ENCODE measurements at regions not wholly inside any gene's neighbourhood (a gene's known extent, or its start where the extent isn't known, plus 50 kb on each side); places are given as distances from the start of the nearest gene placed in this dataset.

- DNase-seq (ENCODE audit: low read depth) = no peak
Observed at GRCh38 chr13:74669149-74669548, 534.9 kb upstream of the KLF12 start.

GRCh38 chr13:74667656-74668203, 533.5 kb upstream of the KLF12 start:
- no peak for DNase-seq (ENCODE audit: low read depth)

DNA sequence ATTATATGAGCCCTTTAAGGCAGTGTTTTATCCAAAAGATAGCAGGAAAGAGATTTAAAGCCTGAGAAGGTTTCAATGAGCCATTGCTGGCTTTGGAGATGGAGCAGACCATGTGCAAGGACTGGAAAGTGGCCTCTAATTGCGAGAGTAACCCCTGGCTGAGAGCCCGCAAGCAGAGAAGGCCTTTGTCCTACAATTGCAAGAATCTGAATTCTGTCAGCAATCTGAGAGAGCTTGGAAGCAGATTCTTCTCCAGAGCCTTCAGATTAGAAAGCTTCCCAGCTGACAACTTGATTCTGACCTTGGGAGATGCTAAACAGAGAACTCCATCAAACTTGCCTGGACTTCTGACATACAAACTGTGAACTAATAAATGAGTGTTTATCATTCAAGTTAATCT, 528.7 kb upstream of the KLF12 start:
- DNase-seq (ENCODE audit: low read depth) = no peak

GRCh38 chr13:74661851-74662250, 527.6 kb upstream of the KLF12 start:
- DNase-seq (ENCODE audit: low read depth) = no peak

DNA sequence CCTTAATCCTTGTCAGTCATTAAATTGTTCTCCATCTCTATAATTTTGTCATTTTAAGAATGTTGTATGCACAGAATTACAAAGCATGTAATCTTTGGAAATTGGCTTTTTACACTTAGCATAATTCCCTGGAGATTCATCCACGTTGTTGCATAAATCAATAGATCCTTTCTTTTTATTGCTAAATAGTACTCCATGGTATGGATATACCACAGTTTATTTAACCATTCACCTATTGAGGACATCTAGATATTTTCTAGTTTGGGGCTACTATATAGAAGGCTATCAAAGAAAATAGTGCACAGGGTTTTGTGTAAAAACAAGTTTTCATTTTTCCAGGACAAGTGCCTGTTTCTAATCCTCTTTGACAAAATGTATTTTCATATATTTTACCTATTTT, 523.6 kb upstream of the KLF12 start:
- no peak for DNase-seq (ENCODE audit: low read depth)

DNA sequence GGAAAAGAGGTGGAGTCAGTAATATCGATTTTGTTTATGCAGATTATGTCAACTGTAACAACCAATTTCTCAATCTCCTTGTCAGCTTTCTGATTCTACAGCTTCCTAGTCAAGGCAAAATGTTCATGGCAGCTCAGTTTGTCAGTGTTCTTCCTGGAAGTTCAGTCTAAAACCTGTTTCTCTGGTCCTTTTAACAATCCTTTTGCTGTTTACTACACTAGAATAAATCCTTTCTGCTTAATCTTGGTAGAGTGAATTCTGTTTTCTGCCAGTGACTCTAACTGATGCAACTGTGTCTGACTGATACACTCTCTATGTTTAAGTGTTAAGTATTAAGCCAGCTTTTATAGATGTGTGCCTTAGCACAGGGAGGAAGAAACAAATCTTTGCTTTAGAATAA, 516.9 kb upstream of the KLF12 start:
- DNase-seq (ENCODE audit: low read depth) = no peak

DNA sequence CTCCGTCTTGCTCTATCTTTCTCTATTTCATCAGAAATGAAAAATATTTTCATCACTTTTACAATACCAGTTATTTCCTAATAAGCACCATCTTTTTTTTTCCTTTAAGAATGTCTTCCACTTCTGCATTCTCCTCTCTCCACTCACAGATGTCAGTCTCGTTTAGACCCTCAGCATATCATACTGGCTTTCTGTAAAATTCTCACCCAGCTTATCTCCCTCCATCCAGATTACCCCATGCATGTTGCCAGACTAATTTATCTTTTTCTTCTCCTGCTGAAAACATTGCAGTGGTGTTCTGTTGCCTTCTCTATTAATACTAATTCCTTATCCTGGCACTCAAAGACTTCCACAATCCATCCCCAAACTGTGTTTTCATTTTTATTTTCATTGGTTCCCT, 513.8 kb upstream of the KLF12 start:
- DNase-seq (ENCODE audit: low read depth) = no peak

DNA sequence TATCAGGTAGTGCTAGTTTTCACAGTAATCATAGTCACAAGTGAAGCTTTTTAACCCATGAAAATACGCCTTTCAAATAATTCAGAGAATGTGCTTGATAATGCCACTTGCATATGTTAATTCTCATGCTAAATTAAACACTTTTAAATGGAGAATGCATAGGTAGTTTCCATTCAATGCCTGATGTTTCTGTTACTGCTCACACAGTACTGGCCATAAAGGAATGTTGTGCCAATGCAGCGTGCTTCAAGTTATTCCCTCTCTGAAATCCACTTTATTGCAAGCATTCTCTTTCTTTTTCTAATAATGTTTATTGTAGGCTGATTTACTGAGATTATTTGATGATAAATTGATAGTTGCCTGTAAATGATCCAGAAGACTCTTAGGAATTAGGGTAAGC, 513.0 kb upstream of the KLF12 start:
- no peak for DNase-seq (ENCODE audit: low read depth)

DNA sequence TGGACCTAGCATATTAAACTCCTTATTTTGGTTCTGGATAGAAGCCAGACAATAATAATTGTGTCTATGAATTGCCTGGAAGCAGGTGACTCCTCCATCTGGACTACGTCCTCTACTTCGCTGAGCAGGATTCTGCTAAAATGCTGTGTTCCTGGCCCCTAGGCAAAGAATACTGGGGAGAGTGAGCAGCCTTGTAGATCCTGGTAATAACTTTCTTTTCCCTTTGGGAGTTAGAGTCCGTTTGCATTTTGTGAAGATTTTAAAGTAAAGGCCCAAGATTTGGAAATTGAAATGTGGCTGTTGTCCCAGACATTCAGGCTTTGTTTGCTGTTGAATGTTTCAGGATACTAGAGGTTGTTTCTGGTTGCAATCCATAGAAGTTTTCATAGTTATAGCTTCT, 511.9 kb upstream of the KLF12 start:
- no peak for DNase-seq (ENCODE audit: low read depth)

DNA sequence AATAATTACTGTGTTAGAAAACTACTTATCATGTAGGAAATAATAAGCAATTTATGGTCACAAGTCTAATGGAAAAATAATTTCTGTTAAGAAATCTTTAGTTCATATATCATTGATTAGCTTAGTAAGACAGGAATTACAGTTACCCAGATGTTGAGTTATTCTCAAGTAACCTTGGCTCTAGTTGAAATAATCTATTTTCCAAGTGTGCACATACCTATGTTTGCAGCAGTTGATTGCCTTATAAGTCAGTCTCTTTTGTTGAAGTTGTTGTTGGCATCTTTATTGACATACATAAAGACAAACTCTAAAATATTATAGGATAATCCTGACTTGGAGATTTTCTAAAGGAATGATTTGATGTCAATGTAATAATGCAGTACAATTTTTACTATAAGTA, 511.4 kb upstream of the KLF12 start:
- DNase-seq (ENCODE audit: low read depth) = no peak

GRCh38 chr13:74644229-74644628, 510.0 kb upstream of the KLF12 start:
- DNase-seq (ENCODE audit: low read depth) = no peak

- no peak for DNase-seq (ENCODE audit: low read depth)
Observed at GRCh38 chr13:74641586-74641985, 507.4 kb upstream of the KLF12 start.

GRCh38 chr13:74633734-74634133, 499.5 kb upstream of the KLF12 start:
- DNase-seq (ENCODE audit: low read depth) = no peak

GRCh38 chr13:74629985-74630384, 495.8 kb upstream of the KLF12 start:
- no peak for DNase-seq (ENCODE audit: low read depth)

- DNase-seq (ENCODE audit: low read depth) = no peak
Observed at GRCh38 chr13:74625541-74625940, 491.3 kb upstream of the KLF12 start.

DNA sequence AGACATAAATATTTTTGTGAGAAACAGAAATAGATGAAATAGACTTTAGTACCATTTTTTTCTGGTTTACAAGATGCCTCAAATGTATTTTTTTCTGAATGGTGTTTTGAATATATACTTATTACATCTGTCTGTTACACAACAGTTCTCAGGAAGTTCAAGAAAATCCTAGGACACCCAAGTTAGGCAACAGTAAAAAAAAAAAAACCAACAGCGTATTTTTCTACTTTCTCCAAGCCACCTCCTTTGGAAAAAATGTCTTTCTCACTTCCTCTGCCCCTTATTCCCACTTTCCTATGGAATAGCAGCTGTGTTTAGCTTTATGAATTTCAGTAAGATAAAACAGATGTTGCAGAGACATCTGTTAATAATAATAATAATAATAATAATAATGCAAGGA, 489.6 kb upstream of the KLF12 start:
- no peak for DNase-seq (ENCODE audit: low read depth)

DNA sequence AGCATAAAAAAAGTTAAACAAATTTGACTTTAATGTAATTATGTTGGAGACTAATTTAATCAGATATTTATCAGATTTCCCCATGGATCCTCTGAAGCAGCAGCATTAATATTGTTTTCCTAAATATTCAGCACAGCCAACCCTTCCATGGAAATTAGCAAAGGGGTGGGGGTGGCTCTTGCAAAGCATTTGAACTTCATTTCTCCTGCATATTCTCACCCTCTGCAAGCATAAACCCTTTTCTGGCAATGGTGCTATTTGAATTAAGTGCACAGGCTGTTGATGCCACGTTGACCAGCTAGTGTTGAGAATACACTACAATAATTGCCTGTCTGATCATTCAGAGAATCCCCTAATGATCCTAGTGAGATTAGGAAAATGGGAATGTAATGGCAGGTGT, 488.1 kb upstream of the KLF12 start:
- no peak for DNase-seq (ENCODE audit: low read depth)

DNA sequence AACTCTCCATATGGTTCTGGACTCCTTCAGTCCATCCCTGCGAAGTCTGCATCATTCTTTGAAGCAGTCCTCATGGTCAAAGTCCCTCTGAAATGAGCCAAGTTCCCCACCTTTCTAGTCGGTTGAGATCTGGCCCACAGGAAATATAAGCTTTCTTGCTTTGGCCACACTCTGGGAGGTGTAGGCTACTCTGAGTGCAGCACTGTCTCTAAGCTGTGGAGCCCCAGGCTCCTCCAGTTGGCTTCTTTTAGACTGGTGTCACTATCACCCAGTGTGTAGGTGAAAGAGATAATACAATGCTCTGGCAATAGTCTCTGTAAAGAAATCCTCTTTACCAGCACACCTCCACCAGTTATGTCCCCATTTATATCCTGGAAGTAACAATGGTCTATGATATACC, 486.5 kb upstream of the KLF12 start:
- DNase-seq (ENCODE audit: low read depth) = no peak

DNA sequence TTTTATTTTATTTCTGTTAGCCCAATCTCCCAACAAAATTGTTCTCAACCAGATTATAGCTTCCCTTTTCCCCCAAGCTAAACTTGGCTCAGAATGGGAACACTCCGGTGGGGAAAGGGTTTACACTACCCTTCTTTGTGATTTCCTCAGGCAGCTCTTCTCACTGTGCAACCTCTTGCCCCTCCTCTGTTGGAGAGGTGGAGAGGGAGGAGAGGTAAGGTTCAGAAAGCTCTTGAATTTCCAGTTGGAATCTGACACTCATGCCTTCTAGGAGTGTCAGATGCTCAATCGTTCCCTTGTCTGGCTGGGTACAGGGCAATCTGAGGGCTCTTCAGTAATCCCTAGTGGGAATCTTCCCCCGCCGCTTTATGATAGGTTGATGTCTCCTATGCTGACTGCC, 486.1 kb upstream of the KLF12 start:
- DNase-seq (ENCODE audit: low read depth) = no peak

GRCh38 chr13:74597526-74597925, 463.3 kb upstream of the KLF12 start:
- DNase-seq (ENCODE audit: low read depth) = no peak

DNA sequence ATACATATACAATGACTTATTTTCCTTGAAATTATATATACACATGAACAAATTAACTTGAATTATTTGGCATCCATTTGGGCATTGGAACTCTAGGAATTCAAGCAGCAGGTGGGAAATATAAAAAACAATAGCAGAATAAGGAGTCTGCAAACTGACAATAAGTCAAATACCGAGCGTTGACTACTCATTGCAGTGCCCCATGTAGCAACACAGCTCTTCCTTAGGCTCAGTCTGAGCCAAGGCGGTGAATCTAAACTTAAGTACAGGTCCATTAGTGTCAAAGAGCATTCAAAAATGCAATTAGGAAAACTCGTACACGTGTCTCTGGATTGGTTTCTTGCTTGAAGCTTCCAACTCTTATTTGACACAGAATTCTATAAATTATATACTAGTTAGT, 462.5 kb upstream of the KLF12 start:
- DNase-seq (ENCODE audit: low read depth) = no peak

DNA sequence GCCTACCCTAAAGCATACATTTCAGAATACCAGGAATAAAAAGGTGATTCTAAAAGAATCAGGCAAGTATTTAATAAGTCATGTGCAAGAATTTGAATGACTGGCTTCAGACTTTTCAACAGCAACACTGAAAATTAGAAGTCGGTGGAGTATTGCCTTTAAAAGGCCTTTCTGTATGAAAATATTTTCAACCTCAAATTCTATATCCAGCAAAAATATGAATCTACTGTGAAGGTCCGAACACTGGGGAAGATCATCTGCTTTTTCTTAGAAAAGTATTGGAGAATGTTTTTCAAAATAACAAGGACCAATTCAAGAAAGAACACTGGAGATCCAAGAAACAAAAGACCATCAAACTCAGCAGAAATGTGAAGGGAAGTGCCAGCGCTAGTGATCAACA, 459.5 kb upstream of the KLF12 start:
- DNase-seq (ENCODE audit: low read depth) = no peak

DNA sequence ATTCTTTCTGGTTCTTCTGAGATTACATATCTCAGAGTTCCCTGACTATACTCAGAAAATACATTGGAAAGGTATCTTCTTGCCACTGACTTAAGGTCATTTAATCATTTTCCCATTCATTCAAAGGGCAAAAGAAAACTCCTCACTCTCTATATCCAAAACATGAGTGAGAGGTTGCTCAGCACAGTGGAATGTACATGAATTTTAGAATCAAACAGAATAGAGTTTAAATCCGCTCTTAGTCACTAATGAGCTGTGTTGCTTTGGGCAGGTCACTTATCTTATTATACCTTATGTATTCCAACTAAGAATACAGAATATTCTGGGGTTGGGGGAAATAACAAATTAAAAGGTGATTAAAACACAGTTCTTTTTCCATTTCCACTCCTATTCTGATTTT, 452.6 kb upstream of the KLF12 start:
- no peak for DNase-seq (ENCODE audit: low read depth)

DNA sequence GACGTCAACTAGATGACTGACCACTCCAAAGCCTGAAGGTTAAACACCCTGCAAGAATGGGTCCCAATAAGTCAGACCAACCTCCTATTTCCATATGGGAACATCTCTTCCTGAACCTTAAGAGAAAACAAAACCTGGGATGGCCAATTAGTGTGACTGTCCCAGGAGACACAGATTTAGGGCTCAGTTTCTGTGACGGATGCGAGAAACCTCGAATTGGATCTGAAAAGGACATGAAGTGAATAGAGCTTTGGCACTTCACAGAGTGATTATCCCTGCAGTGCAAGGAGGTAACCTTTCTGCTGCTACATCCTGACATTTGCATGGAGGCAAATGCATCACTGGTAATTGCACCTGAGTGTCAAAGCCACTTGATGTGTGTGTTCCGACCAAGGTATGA, 442.2 kb upstream of the KLF12 start:
- DNase-seq (ENCODE audit: low read depth) = no peak

DNA sequence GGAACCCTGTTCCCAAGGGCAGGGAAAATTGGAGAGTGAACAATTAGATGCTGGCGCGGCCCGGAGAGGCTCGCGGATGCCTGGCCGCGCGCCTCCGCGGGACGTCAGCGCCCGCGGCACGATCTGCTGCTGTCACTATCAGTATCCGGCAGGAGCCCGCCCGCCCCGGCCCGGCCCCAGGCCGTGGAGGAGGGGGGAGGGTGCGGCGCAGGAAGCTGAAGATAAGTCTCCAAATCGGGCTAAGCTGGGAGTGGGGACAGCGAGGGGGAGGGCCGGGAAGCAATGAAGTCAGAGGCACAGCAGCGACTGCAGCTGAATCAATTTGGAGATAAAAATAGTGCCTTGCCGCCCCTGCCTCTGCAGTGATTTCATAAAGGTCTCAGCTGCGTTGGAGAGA, 441.5 kb upstream of the KLF12 start:
- DNase-seq (ENCODE audit: low read depth) = peak; percentile 4
